ENCODE measurements at regions not wholly inside any gene's neighbourhood (a gene's known extent, or its start where the extent isn't known, plus 50 kb on each side); places are given as distances from the start of the nearest gene placed in this dataset.
"Not testable (repeated sequence)": the region's sequence is repeated elsewhere in the genome, so short reads cannot be mapped to it uniquely, and the experiment has no call there.

DNA sequence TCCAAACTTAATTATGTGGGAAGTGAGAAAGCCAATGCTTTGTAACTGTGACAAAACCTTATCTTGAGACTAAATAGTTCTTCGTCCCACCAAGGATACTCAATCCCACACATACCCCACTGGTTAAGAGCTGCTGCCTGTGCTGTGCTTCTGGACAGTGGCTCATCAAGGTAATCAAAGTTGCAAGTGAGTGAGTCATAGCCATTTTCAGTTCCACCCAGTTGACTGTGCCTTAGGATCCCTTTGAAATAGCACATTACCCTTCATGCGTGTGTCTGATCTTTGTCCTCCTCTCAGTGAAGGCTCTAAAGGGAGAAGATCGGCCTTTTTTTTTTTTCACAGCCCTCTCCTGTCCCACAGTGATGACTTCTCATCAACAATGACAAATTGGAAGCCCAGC, 706.0 kb upstream of the AUTS2 start:
- no peak for TF ChIP-seq POLR2A (IDR thresholded peaks at IDR 0.05; ENCODE audit: low read depth, low read length)
- peak; percentile 72 for FAIRE-seq
- peak; percentile 53 for DNase-seq (ENCODE audit: insufficient read length, low spot score)

DNA sequence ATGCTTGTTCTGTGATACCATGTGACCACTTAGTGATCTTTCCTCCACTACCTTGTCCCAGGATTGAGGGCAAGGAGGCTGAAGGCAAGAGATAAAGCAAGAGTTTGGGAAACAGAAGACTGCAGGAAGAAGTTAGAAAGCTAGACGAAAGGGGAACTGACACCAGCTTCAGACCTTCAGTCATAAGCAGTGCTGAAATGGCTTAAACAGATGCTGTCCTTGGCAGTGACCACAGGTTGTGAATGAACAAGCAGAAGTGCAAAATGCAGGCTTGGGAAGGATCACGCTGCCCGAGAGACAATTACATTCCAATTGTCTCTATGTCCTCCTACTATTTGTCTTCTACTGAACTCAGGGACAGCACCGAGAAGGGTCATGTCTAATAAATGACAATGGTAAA, 704.9 kb upstream of the AUTS2 start:
- no peak for DNase-seq (ENCODE audit: insufficient read length, low spot score)
- no peak for FAIRE-seq
- no peak for TF ChIP-seq POLR2A (IDR thresholded peaks at IDR 0.05; ENCODE audit: low read depth, low read length)

DNA sequence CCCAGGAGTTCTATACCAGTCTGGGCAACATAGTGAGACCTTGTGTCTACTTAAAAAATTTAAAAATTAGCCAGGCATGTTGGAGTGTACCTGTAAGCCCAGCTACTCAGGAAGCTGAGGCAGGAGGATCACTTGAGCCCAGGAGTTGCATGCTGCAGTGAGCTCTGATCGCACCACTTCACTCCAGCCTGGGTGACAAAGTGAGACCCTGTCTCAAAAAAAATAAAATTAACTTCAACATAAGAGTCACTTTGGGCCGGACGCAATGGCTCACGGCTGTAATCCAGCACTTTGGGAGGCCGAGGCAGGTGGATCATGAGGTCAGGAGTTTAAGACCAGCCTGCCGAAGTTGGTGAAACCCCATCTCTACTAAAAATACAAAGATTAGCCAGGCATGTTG, 699.1 kb upstream of the AUTS2 start:
- FAIRE-seq = not testable (repeated sequence)

DNA sequence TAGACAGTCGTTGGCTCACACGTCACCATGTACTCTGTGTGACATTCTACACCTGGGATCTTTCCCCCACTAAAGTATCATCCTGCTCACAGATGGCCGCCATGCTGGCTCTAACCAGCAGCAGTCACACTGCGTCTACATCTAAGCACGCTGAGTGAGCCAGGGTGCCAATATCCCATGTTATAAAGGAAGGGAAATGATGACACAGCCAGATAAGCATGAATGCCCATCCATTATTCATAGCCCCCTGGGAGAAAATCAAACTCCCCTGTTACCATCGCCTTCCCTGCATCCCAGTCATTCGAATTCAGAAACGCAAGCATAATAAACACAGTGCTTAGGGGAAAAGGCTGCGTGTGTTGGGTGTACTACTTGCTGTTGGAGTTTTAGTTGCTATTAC, 698.2 kb upstream of the AUTS2 start:
- no peak for TF ChIP-seq POLR2A (IDR thresholded peaks at IDR 0.05; ENCODE audit: low read depth, low read length)
- FAIRE-seq = no peak
- no peak for DNase-seq (ENCODE audit: insufficient read length, low spot score)

More for the DNA sequence above, 699.1 kb upstream of the AUTS2 start:
- not testable (repeated sequence) for DNase-seq (ENCODE audit: insufficient read length, low spot score)

DNA sequence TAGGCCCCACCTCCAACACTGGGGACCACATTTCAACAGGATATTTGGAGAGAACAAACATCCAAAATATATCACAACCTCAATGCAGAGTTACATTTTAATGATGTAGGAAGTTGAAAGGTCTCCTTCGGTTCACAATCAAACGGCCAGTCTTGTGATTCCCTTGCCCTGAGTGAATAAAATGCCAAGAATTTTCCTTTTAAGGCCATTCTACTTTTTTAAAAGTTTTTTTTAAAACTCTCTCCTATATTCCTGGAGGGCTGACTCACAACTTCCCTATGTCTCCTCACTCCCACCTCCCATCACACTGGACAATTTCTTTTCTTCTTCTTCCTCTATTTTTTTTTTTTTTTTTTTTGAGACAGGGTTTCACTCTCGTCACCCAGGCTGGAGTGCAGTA, 693.6 kb upstream of the AUTS2 start:
- DNase-seq (ENCODE audit: insufficient read length, low spot score) = no peak
- no peak for FAIRE-seq
- TF ChIP-seq POLR2A (IDR thresholded peaks at IDR 0.05; ENCODE audit: low read depth, low read length) = no peak

DNA sequence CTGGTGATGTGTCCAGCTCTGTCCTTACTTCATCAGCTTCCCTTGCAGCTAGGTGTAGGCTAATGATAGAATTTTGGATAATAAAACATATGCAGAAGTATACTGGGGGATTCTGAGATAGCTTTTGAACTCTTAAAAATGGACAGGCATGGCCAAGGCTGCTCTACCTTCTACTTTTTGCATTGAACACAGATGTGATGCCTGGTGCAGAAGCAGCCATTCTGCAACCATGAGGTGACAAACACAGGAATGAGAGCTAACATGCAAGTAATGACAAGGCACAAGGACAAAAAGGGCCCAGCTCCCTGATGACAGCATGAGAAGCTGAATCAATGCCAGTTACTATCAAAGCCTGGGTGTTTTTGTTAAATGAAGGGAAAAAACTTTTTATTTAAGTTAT, 686.5 kb upstream of the AUTS2 start:
- DNase-seq (ENCODE audit: insufficient read length, low spot score) (no peak), FAIRE-seq (no peak)
- no peak for TF ChIP-seq POLR2A (IDR thresholded peaks at IDR 0.05; ENCODE audit: low read depth, low read length)

DNA sequence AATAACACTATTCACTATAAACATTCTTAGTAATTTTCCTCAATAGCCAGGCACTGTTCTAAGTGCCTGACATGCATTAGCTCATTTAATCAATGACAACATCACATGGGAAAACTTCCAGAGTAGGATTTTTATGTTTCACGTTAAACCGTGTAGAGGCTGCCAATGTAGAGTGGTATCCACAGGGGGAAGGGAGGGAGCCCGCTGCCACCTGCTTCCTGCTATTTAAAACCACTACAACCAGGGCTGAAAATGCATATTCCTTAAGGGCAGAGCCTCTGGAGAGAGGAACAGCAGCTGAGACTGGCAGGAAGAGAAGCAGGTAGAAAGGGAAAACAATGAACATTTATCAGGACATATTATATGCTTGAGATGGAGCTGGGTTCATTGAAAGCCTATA, 684.3 kb upstream of the AUTS2 start:
- FAIRE-seq (no peak), DNase-seq (ENCODE audit: insufficient read length, low spot score) (no peak)

DNA sequence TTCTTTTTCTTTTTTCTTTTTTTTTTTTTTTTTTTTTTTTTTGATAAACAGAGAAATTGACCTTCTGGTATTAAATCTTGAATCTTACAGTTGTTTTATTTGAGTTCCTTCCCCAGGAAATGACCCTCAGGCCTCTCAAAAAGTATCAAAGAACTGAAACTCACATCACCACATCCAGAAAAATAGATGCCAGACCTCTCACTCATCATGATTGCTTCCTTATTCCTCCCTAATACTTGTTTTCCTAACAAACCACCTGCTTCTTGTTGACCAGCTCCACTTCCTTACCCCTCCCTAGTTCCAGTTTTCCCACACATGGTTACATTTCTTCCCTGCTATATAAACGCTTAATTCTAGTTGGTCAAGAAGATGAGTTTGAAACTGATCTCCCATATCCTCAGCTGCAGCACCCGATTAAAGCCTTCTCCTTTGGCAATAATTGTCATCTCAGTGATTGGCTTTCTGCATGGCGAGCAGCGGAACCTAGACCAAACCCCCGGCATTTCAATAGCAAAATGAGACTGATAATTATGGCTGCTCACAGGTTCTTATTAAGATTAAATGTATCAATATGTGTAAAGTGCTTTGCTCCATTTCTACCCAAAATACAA, 681.1 kb upstream of the AUTS2 start:
- FAIRE-seq = no peak
- TF ChIP-seq POLR2A (IDR thresholded peaks at IDR 0.05; ENCODE audit: low read depth, low read length) = no peak
- DNase-seq (ENCODE audit: insufficient read length, low spot score) = no peak

More for the DNA sequence above, 684.3 kb upstream of the AUTS2 start:
- TF ChIP-seq POLR2A (IDR thresholded peaks at IDR 0.05; ENCODE audit: low read depth, low read length) = no peak

DNA sequence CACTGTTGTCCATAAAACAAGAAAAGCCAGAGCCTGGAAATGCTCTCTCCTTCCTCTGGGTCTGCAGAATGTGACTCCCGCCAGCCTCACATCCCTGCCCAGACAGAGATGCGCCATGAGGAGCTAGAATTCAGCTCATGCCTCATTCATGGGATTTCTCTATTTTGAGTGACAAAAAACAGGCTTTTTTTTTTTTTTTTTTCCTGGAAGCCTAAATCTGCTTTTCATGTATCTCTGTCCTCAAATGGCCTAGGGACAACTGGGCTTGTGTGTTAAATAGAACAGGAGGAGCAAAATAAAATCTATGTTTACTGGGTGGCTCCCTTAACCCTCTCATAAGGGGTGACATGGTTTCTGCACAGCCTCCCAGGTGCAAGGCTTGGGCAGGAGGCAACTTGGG, 679.7 kb upstream of the AUTS2 start:
- FAIRE-seq (no peak), DNase-seq (ENCODE audit: insufficient read length, low spot score) (no peak)
- no peak for TF ChIP-seq POLR2A (IDR thresholded peaks at IDR 0.05; ENCODE audit: low read depth, low read length)

DNA sequence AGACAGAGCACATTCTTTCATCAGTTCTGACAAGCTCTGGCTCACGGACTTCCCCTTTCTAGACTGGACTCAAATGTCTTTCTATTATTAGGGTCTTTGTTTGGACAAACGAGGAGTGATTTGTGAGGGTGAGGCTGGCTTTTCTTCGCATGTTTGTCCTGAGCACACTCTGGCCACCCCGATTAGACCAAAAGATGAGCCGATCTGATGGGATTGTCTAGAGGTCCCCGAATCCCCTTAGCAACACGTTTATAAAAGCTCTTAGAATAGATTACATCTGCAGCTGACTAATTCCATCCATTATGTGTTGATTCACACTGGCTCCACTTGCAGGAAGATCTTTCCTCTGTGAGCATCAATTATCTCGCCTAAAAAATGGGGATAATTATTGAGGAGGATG, 675.4 kb upstream of the AUTS2 start:
- no peak for TF ChIP-seq POLR2A (IDR thresholded peaks at IDR 0.05; ENCODE audit: low read depth, low read length)
- FAIRE-seq = no peak
- no peak for DNase-seq (ENCODE audit: insufficient read length, low spot score)

DNA sequence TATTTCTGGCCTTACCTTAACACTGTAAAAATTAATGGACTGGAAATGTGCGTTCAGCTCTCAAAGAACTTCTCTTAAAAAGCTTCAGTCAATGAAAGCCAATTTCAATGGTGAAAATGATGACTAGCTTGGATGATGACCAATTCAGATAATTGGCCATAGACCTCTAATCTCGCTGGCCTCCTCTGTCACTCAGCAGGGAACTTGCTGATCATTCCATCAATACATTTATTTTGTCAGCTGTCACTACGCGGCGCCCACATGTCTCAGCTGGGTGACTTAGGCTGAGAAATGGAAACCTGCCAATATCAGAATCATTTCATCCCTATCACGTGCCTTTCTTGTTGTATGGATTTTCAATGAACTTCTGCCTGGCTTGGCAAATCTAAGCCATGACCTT, 673.0 kb upstream of the AUTS2 start:
- FAIRE-seq (no peak), DNase-seq (ENCODE audit: insufficient read length, low spot score) (no peak)
- no peak for TF ChIP-seq POLR2A (IDR thresholded peaks at IDR 0.05; ENCODE audit: low read depth, low read length)

DNA sequence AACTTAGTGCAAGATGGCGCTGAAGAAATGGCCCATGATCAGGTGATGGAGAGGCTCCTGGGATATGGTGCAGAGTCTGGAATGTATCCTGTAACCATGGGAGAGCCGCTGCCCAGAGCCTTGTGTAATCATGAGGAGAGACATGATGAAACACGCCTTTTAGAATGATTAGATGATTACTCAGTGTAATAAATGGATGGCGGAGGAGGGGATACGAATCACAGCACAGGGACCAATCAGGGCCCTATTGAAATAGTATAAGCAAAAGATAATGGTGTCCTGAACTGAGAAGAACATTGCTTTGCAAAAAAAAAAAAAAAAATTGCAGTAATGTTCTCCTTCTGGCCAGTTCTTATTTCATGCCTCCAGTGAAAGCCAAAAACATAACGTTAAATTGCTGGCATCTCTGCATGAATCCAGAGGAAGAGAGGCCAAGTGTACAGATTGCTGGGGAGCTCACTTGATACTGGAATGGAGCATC, 668.5 kb upstream of the AUTS2 start:
- DNase-seq (ENCODE audit: insufficient read length, low spot score) (peak; percentile 45), FAIRE-seq (no peak)
- no peak for TF ChIP-seq POLR2A (IDR thresholded peaks at IDR 0.05; ENCODE audit: low read depth, low read length)

DNA sequence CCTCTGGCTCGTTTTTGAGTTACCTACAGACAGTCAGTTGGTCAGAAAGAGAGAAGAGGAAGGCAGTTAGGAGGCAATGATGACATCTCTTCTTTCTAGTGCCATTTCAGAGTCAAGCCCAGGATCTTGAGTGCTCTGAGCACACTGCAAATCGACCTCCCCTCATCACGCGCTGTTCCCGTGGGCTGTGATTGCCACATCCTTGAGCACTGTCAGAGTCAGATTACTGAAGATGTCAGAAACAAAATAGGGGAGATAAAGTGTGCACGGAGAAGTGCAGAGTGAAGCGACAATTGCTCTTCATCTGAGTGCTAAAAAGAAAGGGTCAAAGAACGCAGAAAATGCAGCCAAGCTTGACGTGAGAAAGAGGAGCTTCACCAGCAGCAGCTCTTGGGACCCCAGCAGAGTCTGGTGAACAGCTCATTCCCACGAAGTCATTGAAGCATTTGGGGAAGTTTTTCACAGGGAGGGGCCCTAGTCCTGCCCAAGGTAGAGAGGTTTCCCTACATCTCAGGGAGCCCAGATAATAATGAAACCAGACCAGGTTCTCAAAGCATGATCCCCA, 661.7 kb upstream of the AUTS2 start:
- DNase-seq (ENCODE audit: insufficient read length, low spot score) (no peak), FAIRE-seq (no peak)
- TF ChIP-seq POLR2A (IDR thresholded peaks at IDR 0.05; ENCODE audit: low read depth, low read length) = no peak

DNA sequence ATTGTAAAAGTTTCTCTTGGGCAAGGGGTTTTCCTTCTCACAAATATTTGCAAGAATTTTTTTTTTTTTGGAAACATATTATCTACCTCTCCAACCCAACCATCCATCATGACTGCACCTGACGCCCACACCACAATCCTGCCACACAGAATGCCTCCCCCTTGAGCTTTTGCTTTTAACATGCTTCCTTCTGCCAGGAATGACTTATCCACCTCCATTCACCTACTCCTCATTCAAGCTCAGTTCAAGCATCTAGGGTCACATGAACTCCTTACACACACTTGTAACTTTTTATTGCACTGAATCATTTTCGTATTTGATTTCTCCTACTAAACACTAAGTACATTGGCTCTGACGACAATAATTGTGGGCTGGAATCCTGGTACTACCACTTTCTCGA, 660.1 kb upstream of the AUTS2 start:
- DNase-seq (ENCODE audit: insufficient read length, low spot score) (no peak), FAIRE-seq (no peak)
- no peak for TF ChIP-seq POLR2A (IDR thresholded peaks at IDR 0.05; ENCODE audit: low read depth, low read length)

DNA sequence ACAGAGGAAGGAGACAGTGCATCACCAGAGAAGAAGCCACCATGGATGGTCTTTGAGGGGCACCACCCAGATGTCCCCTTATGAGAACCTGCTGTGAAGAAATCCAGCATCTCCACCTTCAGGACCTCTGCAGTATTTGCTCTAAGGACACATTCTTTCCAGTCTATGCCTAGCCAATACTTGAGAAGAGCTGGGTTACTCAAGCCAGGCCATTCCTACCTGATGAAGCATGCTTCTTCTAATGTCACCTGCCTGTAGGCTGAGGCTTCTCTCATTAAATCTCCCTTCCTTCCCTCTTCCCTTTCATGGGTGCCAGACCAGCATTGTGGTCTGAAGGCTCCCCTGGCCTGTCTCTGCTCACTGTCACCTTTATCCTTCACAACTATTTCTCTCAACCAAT, 654.5 kb upstream of the AUTS2 start:
- no peak for TF ChIP-seq POLR2A (IDR thresholded peaks at IDR 0.05; ENCODE audit: low read depth, low read length)
- DNase-seq (ENCODE audit: insufficient read length, low spot score) (no peak), FAIRE-seq (no peak)

Data from H54 (cell line).